ENCODE measurements at regions not wholly inside any gene's neighbourhood (a gene's known extent, or its start where the extent isn't known, plus 50 kb on each side); places are given as distances from the start of the nearest gene placed in this dataset.

DNA sequence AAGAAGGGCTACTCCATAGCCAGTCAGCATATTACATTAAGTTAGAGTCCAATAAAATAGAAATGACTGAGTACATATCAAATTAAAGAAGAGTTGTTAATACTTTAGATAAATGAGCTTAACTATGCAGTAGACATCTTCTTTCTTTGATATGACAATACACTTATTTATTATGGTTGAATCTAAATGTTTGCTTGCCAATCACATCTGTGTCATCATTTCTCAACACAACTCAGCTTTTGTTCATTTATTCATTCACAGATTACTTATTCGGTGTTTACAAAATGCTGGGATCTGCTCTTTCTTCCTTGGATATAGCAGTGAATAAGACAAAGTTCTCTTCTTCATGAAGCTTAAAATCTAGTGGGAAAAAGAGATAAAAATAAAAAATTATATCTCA is 614.6 kb upstream of the ATP2B1 start:
- H3K4me3 Mint-ChIP-seq = no peak overlapping the region
- H3K4me1 Mint-ChIP-seq (ENCODE audit: low read depth) = no peaks in the 10 kb centered on the region
- no peak for DNase-seq
- TF ChIP-seq, protein P1, sequence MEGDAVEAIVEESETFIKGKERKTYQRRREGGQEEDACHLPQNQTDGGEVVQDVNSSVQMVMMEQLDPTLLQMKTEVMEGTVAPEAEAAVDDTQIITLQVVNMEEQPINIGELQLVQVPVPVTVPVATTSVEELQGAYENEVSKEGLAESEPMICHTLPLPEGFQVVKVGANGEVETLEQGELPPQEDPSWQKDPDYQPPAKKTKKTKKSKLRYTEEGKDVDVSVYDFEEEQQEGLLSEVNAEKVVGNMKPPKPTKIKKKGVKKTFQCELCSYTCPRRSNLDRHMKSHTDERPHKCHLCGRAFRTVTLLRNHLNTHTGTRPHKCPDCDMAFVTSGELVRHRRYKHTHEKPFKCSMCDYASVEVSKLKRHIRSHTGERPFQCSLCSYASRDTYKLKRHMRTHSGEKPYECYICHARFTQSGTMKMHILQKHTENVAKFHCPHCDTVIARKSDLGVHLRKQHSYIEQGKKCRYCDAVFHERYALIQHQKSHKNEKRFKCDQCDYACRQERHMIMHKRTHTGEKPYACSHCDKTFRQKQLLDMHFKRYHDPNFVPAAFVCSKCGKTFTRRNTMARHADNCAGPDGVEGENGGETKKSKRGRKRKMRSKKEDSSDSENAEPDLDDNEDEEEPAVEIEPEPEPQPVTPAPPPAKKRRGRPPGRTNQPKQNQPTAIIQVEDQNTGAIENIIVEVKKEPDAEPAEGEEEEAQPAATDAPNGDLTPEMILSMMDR (IDR thresholded peaks at IDR 0.05) = no peak
- no peak overlapping the region for H3K27ac Mint-ChIP-seq
- H3K9me3 Mint-ChIP-seq = no peaks in the 10 kb centered on the region
- no peaks in the 10 kb centered on the region for H3K27me3 Mint-ChIP-seq (ENCODE audit: insufficient read depth)
- no peaks in the 10 kb centered on the region for H3K36me3 Mint-ChIP-seq (ENCODE audit: low read depth)

DNA sequence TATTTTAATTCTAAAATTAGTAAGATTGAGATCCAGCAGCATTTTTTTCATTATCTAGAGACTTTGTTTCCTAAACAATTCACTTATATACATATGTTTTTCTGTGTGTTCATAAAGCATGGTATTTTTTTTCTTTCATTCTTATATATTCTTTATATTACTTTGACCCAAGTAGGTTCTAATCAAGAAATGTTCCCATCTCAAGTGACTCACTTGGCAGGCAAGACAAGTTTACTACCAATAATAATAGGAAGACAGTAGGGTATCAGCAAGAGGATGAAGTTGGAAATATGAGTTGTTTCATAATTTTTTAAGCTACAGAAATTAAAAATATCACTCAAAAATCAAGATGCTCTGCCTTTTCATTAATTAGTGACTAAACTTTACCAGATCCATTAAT is 613.4 kb upstream of the ATP2B1 start:
- H3K27me3 Mint-ChIP-seq (ENCODE audit: insufficient read depth) = no peaks in the 10 kb centered on the region
- no peak overlapping the region for H3K27ac Mint-ChIP-seq
- TF ChIP-seq, protein P1 (IDR thresholded peaks at IDR 0.05) = no peak
- H3K9me3 Mint-ChIP-seq = no peaks in the 10 kb centered on the region
- no peak overlapping the region for H3K4me3 Mint-ChIP-seq
- H3K36me3 Mint-ChIP-seq (ENCODE audit: low read depth) = no peaks in the 10 kb centered on the region
- no peaks in the 10 kb centered on the region for H3K4me1 Mint-ChIP-seq (ENCODE audit: low read depth)
- DNase-seq = no peak

DNA sequence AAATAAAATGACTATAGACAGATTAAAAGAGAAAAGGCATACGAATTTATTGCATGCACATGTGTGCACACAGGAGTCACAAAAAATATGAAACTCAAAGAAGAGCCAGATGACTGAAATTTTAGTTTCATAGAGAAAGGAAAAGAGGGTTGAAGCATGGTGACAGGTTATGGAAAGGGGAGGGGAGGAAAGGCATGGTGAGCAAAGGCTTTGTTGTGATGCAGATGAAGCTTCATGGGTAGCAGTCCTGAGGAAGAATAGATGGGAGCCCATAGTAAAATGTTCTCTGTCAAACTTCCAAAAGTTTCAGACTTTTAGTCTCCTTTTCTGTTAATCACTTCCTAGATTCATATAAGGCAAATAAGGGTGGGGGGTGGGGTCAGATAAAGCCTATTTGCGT is 612.7 kb upstream of the ATP2B1 start:
- TF ChIP-seq, protein P1 (IDR thresholded peaks at IDR 0.05) = no peak
- no peak overlapping the region for H3K4me3 Mint-ChIP-seq
- no peak overlapping the region for H3K27ac Mint-ChIP-seq
- H3K4me1 Mint-ChIP-seq (ENCODE audit: low read depth) = no peaks in the 10 kb centered on the region
- H3K9me3 Mint-ChIP-seq = no peaks in the 10 kb centered on the region
- DNase-seq = no peak
- H3K27me3 Mint-ChIP-seq (ENCODE audit: insufficient read depth) = no peaks in the 10 kb centered on the region
- no peaks in the 10 kb centered on the region for H3K36me3 Mint-ChIP-seq (ENCODE audit: low read depth)

DNA sequence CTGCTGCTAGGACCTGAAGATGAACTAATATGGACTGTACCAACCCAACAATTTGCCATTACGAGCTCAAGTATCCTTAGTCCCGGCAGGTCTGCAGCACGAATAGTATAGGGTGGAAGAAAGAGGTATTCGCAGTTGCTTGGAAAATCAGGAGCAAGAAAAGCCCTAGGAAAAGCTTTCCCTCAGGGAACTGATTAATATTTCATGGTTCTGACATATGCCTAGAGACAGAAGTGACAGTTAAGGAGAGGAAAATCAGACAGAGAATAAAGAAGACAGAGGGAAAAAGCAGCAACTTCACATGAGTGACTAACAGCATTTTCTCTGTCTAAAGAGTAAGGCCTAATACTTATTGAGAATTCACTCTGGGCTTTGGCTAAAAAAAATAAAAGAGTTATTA is 602.9 kb upstream of the ATP2B1 start:
- no peak for DNase-seq
- no peaks in the 10 kb centered on the region for H3K36me3 Mint-ChIP-seq (ENCODE audit: low read depth)
- no peak overlapping the region for H3K4me3 Mint-ChIP-seq
- TF ChIP-seq, protein P1 (IDR thresholded peaks at IDR 0.05) = no peak
- peaks cover 4% of the 10 kb centered on the region for H3K27me3 Mint-ChIP-seq (ENCODE audit: insufficient read depth)
- H3K27ac Mint-ChIP-seq = no peak overlapping the region
- H3K9me3 Mint-ChIP-seq = no peaks in the 10 kb centered on the region; the same call in 1 of the 2 replicates
- H3K4me1 Mint-ChIP-seq (ENCODE audit: low read depth) = no peaks in the 10 kb centered on the region

DNA sequence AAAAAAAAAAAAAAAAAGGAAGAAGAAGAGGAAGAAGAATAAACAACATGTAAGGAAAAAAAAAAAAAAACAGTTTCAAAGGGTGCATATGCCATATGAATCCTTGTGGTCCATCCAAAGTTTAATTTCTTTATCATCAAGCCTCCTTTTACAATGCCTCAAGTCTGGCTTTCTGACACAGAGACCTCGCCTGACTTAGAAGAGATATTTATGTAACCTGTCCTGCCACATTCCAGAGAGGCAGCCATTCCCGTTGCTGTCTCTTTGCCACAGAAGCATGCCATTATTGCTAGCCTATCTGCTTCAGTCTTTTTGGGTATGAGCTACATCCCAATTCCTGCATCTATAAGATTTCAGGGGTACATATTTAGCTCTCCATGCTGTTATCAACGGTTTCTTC is 596.7 kb upstream of the ATP2B1 start:
- no peak overlapping the region for H3K4me3 Mint-ChIP-seq
- TF ChIP-seq, protein P1 (IDR thresholded peaks at IDR 0.05) = no peak
- no peak overlapping the region for H3K27ac Mint-ChIP-seq
- H3K27me3 Mint-ChIP-seq (ENCODE audit: insufficient read depth) = peaks cover 2% of the 10 kb centered on the region
- H3K36me3 Mint-ChIP-seq (ENCODE audit: low read depth) = no peaks in the 10 kb centered on the region
- H3K4me1 Mint-ChIP-seq (ENCODE audit: low read depth) = no peaks in the 10 kb centered on the region; the same call in 1 of the 2 replicates
- H3K9me3 Mint-ChIP-seq = no peaks in the 10 kb centered on the region
- no peak for DNase-seq

DNA sequence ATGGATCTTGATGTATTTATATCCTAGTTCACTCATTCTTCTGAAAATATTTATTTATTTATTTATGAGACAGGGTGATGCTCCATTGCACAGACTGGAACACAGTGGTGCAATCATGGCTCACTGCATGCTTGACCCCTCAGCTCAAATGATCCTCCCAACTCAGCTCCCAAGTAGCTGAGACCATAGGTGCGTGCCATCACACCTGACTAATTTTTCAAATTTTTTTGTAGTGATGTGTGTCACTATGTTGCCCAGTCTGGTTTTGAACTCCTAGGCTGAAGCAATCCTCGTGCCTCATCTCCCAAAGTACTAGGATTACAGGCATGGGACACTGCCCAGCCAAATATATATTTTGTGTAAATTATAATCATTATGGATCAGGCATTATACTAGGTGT is 595.6 kb upstream of the ATP2B1 start:
- no peak overlapping the region for H3K27ac Mint-ChIP-seq
- peaks cover 2% of the 10 kb centered on the region for H3K27me3 Mint-ChIP-seq (ENCODE audit: insufficient read depth)
- no peaks in the 10 kb centered on the region for H3K9me3 Mint-ChIP-seq
- peaks cover 4% of the 10 kb centered on the region; the same call in 1 of the 2 replicates for H3K4me1 Mint-ChIP-seq (ENCODE audit: low read depth)
- TF ChIP-seq, protein P1 (IDR thresholded peaks at IDR 0.05) = no peak
- DNase-seq = no peak
- H3K36me3 Mint-ChIP-seq (ENCODE audit: low read depth) = no peaks in the 10 kb centered on the region
- no peak overlapping the region for H3K4me3 Mint-ChIP-seq
